T-helper 17 cell (primary cell): ENCODE measurements at regions not wholly inside any gene's neighbourhood (a gene's known extent, or its start where the extent isn't known, plus 50 kb on each side); places are given as distances from the start of the nearest gene placed in this dataset.

Experiments used
- ATAC-seq: fragments of 150-1000 bp; cut with Tn5 transposase; 2 replicates; pipeline ENCODE4 v1.10.0; 2021; ENCODE audit warnings: mild to moderate bottlenecking, moderate library complexity
- DNase-seq, 3 donors: peaks; one replicate each; pipeline versions ENCODE4 v3.0.0 to v3.0.0-alpha.2; 2020 to 2021
- H3K9me3 ChIP-seq: one replicate; pipeline ENCODE4 v1.7.0; 2013; ENCODE audit warnings: low read length, mild to moderate bottlenecking; ENCODE audit not compliant: control insufficient read depth, poor library complexity, severe bottlenecking
- H3K27ac Mint-ChIP-seq: one replicate; pipeline ENCODE4 v1.8.0; 2022; ENCODE audit warnings: mild to moderate bottlenecking, moderate library complexity, mixed read lengths
- H3K27me3 Mint-ChIP-seq: one replicate; pipeline ENCODE4 v1.8.0; 2022; ENCODE audit warnings: mixed read lengths
- H3K36me3 Mint-ChIP-seq: one replicate; pipeline ENCODE4 v1.8.0; 2022; ENCODE audit warnings: low read depth, mixed read lengths
- H3K4me1 Mint-ChIP-seq: one replicate; pipeline ENCODE4 v1.8.0; 2022; ENCODE audit warnings: mild to moderate bottlenecking, mixed read lengths
- H3K4me3 Mint-ChIP-seq: one replicate; pipeline ENCODE4 v1.8.0; 2022; ENCODE audit warnings: mild to moderate bottlenecking, moderate library complexity, mixed read lengths

- H3K9me3 ChIP-seq = no peaks in the 10 kb centered on the region
- Mint-ChIP-seq H3K4me3 (no peak overlapping the region), H3K36me3 (no peaks in the 10 kb centered on the region), H3K27ac (no peak overlapping the region), H3K27me3 (no peaks in the 10 kb centered on the region), H3K4me1 (no peaks in the 10 kb centered on the region)
- ATAC-seq (no peak), DNase-seq (no peak)
Measured at GRCh38 chr1:68301471-68302001, 69.2 kb upstream of the WLS start.

- no peaks in the 10 kb centered on the region for H3K9me3 ChIP-seq
- ATAC-seq (no peak), DNase-seq (no peak)
- Mint-ChIP-seq H3K4me1 (no peaks in the 10 kb centered on the region), H3K4me3 (no peak overlapping the region), H3K36me3 (no peaks in the 10 kb centered on the region), H3K27me3 (no peaks in the 10 kb centered on the region), H3K27ac (no peak overlapping the region)
Measured at GRCh38 chr1:68294367-68295066, 62.2 kb upstream of the WLS start.

GRCh38 chr1:68293609-68294366, 61.5 kb upstream of the WLS start:
- H3K9me3 ChIP-seq = no peaks in the 10 kb centered on the region
- no peaks in the 10 kb centered on the region for H3K4me1 Mint-ChIP-seq
- ATAC-seq = no peak

GRCh38 chr1:68293122-68293521, 60.8 kb upstream of the WLS start:
- Mint-ChIP-seq H3K4me3 (no peak overlapping the region), H3K27me3 (no peaks in the 10 kb centered on the region), H3K27ac (no peak overlapping the region), H3K36me3 (no peaks in the 10 kb centered on the region), H3K4me1 (no peaks in the 10 kb centered on the region)
- no peaks in the 10 kb centered on the region for H3K9me3 ChIP-seq
- no peak for DNase-seq
- no peak for ATAC-seq

More at GRCh38 chr1:68293609-68294366, 61.5 kb upstream of the WLS start:
- no peaks in the 10 kb centered on the region for H3K36me3 Mint-ChIP-seq
- DNase-seq = no peak
- no peak overlapping the region for H3K27ac Mint-ChIP-seq
- H3K4me3 Mint-ChIP-seq = no peak overlapping the region
- no peaks in the 10 kb centered on the region for H3K27me3 Mint-ChIP-seq

- Mint-ChIP-seq H3K4me3 (no peak overlapping the region), H3K36me3 (no peaks in the 10 kb centered on the region), H3K4me1 (no peaks in the 10 kb centered on the region), H3K27me3 (no peaks in the 10 kb centered on the region), H3K27ac (no peak overlapping the region)
- no peak for DNase-seq
- no peaks in the 10 kb centered on the region for H3K9me3 ChIP-seq
- no peak for ATAC-seq
Measured at GRCh38 chr1:68291688-68292384, 59.5 kb upstream of the WLS start.

GRCh38 chr1:68287241-68287640, 54.9 kb upstream of the WLS start:
- H3K4me3 Mint-ChIP-seq = no peak overlapping the region
- no peaks in the 10 kb centered on the region for H3K36me3 Mint-ChIP-seq
- no peaks in the 10 kb centered on the region for H3K27me3 Mint-ChIP-seq

GRCh38 chr1:68285046-68285445, 52.7 kb upstream of the WLS start:
- DNase-seq (no peak), ATAC-seq (no peak)
- no peak overlapping the region for H3K4me3 Mint-ChIP-seq
- H3K9me3 ChIP-seq = no peaks in the 10 kb centered on the region
- H3K27me3 Mint-ChIP-seq = no peaks in the 10 kb centered on the region
- no peaks in the 10 kb centered on the region for H3K4me1 Mint-ChIP-seq
- H3K36me3 Mint-ChIP-seq = no peaks in the 10 kb centered on the region
- no peak overlapping the region for H3K27ac Mint-ChIP-seq

More at GRCh38 chr1:68287241-68287640, 54.9 kb upstream of the WLS start:
- H3K27ac Mint-ChIP-seq = no peak overlapping the region
- no peaks in the 10 kb centered on the region for H3K9me3 ChIP-seq
- ATAC-seq (no peak), DNase-seq (no peak)
- H3K4me1 Mint-ChIP-seq = no peaks in the 10 kb centered on the region

GRCh38 chr1:68281946-68282615, 49.8 kb upstream of the WLS start:
- no peaks in the 10 kb centered on the region for H3K27me3 Mint-ChIP-seq

More at GRCh38 chr1:68281946-68282615, 49.8 kb upstream of the WLS start:
- Mint-ChIP-seq H3K4me3 (no peak overlapping the region), H3K27ac (no peak overlapping the region), H3K36me3 (no peaks in the 10 kb centered on the region), H3K4me1 (no peaks in the 10 kb centered on the region)
- ATAC-seq (no peak), DNase-seq (no peak)
- H3K9me3 ChIP-seq = no peaks in the 10 kb centered on the region
